SW 1271 (cell line): ENCODE measurements at regions not wholly inside any gene's neighbourhood (a gene's known extent, or its start where the extent isn't known, plus 50 kb on each side); places are given as distances from the start of the nearest gene placed in this dataset.

Experiments
- DNase-seq, 2 experiments: peaks; one replicate each; lab custom pipeline; 2025; lab: John Stamatoyannopoulos, UW

DNA sequence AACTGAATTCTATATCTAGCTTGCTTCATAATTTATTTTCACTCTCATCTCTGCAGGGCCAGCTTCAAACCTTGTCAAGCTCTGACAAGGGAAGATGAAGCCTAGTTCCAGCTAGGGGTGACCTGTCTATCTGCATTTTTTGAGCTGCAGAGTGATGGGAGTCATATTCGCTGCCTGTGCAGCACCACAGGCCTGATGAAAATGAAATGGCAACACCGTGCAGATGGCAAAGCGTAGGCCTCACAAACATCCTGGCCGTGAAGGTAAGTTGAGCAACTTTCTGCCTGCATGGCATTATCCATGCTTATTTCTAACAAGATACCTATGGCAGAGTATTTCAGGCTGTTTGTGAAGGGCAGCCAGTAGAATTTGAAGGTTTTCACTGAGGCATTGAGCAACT is 86.4 kb upstream of the C1QTNF9B start:
- DNase-seq: no peak

DNA sequence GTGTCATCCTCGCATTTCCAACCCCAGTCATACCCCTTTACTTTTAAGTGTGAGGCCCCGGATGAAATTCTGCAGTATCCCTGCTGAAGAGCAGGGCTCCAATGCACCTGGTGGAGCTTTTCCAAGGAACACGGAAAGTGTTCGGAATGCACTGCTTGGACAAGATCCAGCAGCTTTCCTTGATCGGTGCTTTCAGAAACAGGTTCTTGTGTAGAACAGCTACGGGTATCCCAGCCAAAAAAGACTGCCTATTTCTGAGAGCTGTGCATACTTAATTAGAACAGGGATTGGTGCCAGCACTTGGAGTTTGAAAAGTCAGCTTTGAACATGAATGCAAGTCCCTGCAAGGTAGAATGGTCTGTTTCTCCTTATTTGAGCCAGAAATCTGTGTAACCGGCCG is 87.2 kb upstream of the C1QTNF9B start:
- no peak for DNase-seq

DNA sequence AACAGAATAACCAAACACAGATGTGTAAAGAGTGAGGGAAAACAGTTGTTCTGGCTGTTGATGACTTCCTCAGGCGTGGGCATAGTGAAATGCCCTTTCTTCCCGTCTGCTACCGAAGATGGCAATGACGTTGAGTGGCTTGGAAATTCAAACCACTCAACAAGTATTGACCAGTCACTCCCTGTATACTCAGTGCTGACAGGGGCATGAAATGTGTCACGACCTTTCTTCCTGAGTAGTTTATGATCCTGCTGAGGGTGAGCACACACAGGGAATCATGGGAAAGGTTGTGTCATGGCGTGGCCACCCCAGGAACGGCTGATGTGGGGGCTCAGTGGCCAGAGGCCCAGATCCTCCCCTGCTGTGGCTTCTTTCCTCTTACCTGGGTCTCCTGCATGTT is 87.8 kb upstream of the C1QTNF9B start:
- no peak for DNase-seq

DNA sequence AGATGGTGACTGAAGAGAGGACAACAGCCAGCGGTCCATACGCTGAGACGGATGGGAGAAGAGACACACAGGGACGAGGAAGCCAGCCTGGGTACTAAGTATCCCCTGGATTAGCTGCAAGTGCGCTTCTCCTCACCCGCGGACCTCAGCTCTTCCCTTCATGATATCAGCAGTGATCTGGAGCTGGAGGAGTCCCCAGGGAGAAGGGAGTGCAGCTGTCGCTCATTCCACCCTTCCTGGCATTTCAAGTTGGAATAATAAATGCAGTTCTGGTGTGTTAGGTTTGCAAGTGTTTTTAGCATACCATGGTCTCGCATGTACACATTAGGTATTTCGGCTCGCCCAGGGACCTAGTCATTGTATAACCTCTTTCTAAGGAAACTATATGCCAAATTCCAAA is 88.5 kb upstream of the C1QTNF9B start:
- no peak for DNase-seq

DNA sequence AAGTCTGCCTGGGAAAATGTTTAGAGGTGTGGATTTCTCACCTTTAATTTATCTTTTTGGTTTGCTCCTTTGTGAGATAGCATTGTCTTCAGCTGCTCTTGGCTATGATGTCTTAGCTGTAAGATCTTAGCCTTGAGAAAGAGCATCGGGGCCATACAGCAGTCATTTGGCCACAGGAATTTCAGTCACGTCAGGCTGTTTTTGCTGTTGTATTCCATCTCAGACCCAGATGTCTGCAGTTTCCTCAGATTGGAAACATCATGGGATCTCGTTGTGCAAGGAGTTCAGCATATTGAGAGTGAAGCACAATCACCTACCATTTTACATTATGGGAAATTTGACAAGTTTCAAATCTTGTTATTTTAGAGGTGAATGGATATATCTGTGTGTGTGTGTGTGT is 89.3 kb upstream of the C1QTNF9B start:
- DNase-seq: no peak

DNA sequence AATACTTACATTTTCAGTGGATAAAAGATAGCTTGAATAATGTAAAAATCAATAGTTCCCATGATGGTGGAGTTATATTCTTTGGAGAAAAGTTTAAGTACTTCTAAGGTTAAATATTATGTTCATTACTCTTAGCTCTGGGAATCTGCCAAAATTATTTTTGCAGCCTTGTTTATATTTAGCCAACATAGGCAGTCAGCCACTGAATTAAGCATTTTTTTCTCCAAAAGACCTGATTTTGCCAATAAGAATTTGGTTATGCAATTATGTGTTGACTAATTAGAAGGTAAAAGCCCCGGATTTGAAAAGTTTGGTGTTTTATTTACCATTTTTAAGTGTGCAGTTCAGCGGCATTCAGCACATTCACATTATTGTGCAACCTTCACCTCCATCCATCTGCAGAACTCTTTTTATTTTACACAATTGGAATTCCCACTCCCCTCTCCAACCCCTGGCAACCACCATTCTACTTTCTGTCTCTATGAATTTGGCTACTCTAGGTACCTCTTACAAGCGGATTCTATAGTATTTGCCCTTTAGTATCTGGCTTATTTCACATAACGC is 90.1 kb upstream of the C1QTNF9B start:
- DNase-seq: no peak

DNA sequence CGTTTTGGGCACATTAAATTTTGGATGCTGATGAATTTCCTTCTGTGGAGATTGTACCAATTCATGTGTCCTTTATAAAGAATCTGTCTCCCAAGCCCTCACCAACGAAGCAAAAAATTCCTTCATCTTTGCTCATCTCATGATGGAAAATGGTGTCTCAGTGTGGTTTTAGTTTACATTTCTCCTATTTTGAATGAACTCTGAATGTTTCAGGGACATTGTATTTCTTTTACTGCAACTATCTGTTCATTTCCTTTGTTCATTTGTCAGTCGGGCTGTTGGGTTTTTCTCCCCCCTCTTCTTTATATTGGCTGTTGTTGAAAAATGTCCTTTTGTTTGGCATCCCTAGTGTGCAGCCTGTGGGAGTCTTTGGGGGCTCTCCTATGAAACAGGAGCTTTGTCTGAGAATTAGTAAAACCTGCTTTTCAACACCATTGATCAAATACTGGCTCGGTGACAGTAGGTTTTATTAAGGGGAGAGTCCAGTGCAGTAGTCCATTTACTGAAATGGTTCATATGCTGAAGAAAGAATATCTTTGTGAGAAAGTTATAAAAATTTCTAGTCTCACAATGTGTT is 91.3 kb upstream of the C1QTNF9B start:
- no peak for DNase-seq

DNA sequence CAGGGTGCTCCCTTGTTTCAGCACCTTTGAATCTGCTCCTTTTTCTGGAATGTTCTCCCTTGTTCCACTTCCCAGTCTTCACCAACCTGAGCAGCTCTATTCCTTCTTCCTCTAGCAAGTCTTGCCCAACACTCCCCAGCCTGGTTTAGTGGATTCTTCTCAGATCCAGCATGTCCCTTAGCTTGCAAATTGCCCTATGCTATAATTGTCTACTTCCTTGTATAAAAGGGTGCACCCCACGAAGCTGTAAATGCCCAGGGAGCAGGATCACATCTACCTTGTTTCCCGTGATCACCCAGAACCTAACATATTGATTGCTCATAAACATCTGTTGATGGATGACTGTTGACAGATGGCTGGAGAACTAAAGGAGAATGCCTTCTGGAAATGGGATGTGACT is 93.2 kb upstream of the C1QTNF9B start:
- no peak for DNase-seq

DNA sequence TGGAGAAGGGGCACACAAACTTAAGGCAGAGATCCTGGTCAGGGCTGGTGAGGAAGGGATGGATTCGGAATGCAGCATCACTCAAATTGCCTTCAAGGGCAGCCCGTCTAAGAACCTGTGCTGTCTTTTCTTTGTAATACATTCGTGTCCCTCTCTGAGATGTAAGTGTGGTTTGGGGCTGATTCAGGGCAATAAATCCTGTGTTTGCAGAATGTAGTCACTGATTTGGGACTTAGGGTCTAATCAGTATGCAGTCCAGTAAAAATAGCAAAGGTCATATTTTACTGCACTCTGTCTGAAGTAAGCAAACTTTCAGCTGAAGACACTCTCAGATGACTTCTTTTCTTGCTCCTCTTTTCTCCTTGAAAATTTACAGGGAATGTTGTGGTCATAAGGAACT is 93.8 kb upstream of the C1QTNF9B start:
- DNase-seq: no peak

DNA sequence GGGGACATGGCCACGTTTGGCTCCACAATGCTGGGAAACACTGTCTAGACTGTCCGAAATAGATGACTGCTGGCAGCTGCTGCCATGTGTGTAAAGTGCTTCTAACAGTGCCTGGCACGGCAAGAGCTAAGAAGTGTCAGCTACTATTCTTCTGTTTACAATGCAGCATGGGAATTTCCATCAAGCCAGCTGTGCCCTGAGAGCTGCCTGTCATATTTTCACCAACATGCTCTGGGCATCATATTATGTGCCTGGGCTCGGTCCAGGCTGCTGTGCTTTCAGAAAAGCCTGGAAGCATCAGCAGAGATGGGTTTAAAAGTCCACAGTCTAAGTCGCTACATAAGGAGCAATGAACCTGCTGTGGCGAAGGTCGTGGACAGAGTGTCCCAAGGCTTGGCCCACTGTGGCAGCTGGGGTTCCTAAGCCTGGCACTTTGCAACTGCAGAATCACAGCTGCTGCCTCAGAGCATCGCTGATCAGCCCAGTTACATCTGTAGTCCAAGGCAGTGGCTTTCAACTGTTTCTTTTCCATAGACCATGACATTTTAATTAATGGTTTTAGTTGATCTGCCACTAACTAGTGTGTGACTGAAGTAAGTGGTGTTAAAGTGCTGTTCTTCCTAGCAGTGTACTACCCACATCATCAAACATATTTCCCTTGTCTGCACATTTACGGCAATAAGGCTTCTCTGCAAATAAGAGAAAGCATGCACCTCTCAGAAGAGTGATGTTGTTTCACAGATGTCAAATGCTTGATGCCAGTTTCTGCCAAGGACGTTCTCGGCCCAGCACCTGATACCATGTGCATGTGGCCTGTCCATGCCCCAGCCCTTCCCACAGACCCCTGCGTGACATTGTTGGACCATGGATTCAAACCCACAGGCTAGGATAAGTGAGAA is 95.7 kb upstream of the C1QTNF9B start:
- DNase-seq: no peak

DNA sequence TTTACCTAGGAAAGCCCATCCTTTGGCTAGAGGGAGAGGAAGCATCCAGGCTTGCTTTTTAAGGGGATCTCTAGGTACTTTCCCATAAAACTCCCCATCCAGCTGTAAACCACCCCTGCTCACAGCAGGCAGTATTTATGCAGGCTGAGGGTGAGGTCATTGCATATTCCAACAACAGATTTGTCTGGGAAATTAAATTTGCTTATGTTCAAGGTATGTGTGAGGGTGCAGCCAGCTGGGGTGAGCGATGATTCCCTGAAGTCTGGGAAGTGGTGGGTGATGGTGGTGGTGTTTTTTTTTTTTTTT is 96.3 kb upstream of the C1QTNF9B start:
- no peak for DNase-seq

DNA sequence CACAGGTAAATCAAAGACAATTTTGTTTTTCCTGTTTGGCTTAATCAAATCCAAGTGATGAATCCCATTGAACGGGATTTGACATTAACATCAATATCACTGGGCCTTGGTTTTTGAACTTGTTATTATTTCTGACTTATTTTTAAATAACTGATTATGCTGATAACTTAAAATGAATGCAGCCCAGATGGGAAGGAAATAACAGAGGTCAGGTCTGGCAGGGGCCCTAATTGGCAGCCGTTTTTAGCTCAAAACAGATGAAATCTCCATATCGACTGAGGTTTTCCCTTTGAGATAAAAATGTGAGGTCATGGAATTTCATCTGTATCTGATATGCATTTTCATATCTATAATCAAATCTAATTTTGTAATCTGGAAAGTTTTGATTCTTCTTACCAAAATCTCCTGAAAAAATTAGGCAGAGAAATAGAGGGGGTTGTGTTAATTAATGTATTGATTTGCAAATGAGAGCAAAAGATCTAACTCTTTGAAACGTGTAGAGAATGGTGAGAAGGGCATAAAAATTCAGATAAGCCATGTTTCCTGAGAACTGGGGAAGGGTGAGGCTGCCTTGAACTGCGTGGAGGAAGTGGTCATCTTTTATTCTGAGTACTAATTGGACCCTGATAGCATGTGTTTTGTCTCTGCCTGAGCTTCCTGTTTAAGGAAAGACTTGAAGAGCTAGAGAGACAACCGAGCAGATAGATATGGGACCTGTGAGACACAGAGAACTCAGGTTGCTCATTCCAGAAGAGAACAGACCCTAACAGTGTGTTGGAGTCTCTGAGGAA is 98.2 kb upstream of the C1QTNF9B start:
- no peak for DNase-seq

DNA sequence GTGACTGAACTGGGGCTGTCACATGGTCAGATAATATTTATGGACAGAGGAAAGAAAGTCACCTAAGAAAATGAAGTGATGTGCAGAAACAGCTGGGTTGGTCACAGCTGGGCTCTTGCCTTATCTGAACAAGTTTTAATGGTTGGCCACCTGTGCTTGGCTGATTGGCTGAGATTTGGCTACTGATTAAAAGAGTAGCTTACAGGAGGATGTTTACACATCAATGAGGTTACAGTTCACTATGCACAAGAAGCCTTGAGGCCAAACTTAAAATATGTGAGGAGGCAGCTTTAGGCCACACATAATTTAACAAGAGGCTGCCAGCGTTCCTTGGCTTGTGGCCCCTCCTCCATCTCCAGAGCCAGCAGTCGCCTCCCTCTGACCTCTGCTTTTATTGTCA is 99.2 kb upstream of the C1QTNF9B start:
- no peak for DNase-seq

DNA sequence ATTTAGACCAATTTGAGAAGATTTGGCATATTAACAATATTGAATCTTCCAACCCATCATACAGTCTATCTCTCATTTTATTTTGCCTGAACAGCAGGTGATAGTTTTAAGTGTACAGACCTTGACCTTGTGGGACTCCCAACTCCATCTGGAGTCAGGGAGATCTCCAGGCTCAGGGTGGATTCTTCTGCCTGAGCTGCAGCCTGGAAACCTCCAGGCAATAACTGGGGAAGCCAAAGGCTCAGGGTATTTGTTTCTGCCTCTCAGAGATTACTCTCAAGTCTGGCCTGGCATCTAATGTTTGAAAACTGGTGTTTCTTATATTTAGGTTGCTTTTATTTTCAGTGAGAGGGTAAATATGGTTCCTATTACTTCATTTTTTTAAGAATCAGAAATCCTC is 102.1 kb upstream of the C1QTNF9B start:
- DNase-seq: no peak

DNA sequence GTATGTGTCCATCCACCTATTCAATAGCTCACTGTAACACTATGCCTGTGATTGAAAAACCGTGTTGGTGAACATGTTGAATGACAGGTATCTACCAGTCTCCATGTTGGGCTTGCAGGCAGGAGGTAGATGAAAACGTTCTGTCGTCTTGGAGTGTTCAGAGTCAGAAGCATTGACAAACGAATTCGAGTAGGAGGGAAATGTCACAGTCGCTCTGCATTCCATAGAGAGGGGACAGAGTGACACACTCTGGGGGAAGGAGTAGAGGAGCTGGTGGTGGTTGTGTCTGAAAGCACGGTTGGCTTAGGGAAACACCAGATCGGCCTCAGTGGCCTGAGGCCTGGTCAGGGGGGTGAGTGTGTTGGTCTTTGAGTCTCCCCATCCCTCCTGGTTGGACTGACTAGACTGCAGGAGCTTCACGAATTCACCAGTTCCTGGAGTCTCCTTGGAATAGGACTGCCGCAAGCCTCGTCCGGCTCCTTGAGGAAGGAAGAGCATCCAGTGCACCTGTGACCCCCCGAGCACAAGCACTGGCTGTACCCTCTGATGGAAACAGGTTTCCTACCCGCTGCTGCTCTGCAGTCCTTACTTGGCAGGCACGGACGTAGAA is 105.0 kb upstream of the C1QTNF9B start:
- DNase-seq: no peak

DNA sequence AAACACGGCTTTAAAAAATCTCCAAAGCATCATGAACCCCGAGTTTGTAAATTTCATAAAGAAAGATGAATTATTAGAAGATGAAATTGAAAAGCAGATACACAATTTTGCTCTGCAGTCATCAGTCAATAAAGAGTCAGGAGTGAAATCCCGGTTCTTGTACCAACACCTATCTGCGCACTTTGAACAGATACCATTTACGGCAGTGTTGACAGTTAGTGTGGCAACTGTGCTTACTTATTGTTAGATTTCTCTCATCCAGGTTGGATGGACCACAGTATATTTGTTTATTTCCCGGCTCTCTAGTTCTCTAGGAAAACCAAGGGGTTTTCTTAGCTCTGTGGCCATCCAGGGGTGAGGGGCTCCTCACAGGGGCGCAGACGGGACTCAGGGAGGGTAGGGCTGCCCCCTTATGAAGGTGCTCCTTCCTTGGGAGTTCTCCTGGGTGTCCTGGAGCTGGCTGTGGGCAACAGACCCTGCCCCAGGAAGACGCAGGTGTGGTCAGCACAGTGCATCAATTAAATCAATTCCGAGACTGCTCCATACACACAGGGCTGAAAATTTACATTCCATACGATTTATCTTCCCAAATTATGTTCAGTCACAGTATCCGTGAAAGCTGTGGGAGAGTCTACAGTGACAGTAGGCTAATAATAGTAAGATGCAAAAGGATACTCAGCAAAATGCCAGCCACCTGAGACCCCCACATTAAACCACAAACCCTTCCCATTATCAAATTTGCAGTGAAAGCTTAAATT is 107.0 kb upstream of the C1QTNF9B start:
- DNase-seq: no peak

DNA sequence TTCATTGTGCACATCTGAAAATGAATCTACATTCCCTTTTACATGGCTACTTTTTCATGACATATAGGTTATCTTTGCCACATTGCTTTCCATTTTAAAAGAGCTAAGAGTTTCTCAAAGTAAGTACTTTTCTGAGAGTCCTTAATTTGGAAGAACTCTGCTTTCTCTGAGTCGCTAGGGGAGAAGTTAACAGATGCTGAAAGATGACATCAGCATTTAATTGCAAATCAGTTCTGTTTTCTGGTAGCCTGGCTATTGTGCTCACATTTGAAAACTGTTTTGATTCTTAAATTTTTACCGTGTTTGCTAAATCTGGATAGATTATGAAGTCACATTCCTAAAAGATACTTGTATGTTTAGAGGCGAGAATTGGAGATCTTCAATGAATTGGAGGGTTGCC is 107.7 kb upstream of the C1QTNF9B start:
- DNase-seq: no peak

DNA sequence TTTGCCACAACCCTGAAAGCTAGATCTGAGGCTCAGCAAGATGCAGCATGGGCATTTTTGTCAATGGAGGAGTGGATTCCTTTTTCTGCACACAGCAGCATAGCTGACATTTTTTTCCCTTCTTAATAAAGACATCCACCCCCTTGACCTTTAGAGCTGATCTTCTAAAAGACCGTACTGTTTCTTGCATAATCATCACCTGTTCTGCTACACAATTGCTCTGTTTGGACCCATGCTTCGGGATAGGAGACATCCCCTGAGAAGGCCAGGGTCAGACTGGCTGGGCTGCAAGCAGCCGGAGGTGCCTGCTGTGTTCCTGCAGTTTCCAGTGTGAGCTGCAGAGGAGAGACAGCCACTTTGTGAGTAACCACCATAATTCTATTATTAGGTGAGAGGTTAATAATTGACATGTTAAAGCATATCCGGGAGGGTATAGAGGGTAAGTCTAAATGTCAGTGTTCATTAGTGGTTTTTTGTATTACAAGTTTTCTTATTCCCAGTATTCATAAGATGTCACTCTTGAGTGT is 108.5 kb upstream of the C1QTNF9B start:
- no peak for DNase-seq

DNA sequence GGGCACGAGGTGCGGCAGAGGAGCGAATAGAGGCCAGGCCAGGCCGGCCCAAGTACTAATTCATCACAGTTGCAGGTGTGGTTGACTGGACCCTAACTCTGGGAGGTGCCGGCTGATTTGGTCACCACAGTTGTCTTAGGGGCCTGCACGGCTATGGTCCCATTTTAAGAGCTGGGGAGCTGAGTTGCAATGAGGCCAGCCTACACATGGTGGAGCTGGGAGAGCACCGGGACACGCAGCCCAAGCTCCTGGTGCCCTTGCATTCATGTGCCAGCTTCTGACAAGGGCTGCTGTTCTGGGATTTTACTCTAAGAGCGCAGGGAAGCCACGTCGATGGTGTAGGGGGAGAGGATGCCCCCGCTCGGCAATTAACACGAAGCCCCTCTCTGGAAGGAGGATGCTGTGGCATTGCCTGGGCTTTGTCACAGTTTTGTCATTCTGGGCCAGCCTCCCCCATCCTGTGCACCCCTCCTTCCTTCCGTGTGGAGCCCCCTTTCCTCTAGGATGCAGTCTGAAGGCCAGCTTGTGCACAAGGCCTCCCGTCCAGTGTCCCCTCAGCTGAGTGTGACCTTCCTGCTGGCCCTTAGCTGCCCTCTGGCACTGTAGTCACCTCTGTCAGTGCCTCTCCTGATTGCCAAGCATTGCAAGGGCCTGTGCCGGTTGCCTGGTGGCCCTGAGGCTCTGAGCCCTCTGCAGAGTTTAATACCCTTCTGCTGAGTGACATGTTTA is 109.4 kb upstream of the C1QTNF9B start:
- DNase-seq: no peak

DNA sequence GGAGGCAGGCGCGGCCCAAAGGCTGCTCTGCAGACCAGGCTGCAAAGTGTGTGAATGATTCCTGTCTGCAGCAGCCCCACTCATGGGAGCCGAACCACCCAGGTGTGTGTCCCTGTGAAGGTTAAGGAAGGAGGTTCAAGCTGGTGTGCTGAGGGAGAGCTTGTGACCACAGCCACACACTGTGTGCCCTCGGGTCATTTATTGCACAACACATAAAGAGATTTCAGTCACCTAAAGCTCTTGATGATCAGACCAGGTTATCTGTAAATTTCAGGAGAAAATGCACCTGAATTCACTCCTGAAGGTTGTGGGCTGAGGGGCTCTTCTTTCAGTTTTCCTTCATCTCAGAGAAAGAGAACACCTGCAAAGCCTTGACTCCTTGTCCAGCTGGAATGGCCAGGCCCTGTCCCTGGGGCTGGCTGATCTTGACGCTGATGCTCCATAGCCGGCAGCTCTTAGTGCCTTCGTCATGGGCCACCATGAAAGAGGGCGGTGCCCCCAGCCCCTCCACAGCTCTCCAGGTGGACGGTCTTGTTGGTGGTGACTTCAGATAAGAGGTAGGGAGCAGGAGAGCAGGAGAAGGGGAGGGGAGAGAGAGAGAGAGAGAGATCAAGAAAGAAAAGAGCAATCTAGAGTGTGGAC is 110.8 kb upstream of the C1QTNF9B start:
- DNase-seq: no peak
